ENCODE measurements at regions not wholly inside any gene's neighbourhood (a gene's known extent, or its start where the extent isn't known, plus 50 kb on each side); places are given as distances from the start of the nearest gene placed in this dataset.

DNA sequence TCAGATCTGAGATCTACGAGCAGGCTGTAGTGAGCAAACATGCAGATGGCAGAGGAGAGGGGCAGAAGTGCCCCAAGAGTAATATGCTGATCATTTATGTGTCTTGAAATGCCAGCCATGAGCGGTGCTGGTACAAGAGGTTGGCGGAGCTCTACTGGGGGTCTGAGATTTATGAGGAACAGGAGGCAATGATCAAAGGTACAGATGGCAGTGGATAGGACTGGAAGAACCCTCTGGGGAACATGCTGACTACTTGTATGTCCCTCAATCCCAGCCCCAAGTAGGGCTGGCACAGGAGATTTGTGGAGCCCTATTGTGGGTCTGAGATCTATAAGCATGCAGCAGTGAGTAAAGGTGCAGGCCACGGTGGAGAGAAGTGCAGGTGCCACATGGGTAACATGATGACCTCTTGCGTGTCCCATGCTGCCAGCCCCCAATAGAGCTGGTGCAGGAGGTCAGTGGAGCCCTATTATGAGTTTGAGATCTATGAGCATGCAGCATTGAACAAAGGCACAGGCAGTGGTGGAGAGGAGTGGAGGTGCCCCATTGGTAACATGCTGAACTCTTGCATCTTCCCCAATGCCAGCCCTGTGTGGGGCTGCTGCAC, 97.2 kb upstream of the ZNF678 start:
- no peak overlapping the region for H3K27ac Mint-ChIP-seq
- no peak overlapping the region for H3K4me3 Mint-ChIP-seq
- DNase-seq = no peak

DNA sequence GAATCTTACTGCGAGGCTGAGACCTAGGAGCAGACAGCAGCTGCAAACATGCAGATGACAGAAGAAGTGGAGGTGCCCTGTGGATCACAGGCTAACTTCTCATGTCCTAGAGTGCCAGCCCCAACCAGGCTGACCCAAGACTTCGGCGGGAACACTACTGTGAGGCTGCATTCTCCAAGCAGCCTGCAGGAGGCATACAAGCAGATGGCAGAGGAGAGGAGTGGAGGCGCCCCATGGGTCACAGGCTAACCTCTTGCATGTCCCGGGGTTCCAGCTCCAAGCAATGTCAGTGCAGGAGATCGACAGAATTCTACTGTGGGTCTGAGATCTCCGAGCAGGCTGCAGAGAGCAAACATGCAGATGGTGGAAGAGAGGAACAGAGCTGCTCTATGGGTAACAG, 98.1 kb upstream of the ZNF678 start:
- ATAC-seq (ENCODE audit: low read depth) (no peak), DNase-seq (no peak)
- H3K9me3 Mint-ChIP-seq = no peaks in the 10 kb centered on the region
- H3K27me3 Mint-ChIP-seq = peaks cover 8% of the 10 kb centered on the region
- no peaks in the 10 kb centered on the region for H3K36me3 Mint-ChIP-seq
- POLR2A ChIA-PET = no interaction called here
- H3K4me3 Mint-ChIP-seq = no peak overlapping the region
- H3K27ac Mint-ChIP-seq = no peak overlapping the region
- no peaks in the 10 kb centered on the region for H3K4me1 Mint-ChIP-seq

More for the DNA sequence above, 97.2 kb upstream of the ZNF678 start:
- Mint-ChIP-seq H3K27me3 (peaks cover 6% of the 10 kb centered on the region), H3K9me3 (no peaks in the 10 kb centered on the region), H3K36me3 (no peaks in the 10 kb centered on the region), H3K4me1 (no peaks in the 10 kb centered on the region)
- ATAC-seq (ENCODE audit: low read depth) = no peak
- POLR2A ChIA-PET = no interaction called here

DNA sequence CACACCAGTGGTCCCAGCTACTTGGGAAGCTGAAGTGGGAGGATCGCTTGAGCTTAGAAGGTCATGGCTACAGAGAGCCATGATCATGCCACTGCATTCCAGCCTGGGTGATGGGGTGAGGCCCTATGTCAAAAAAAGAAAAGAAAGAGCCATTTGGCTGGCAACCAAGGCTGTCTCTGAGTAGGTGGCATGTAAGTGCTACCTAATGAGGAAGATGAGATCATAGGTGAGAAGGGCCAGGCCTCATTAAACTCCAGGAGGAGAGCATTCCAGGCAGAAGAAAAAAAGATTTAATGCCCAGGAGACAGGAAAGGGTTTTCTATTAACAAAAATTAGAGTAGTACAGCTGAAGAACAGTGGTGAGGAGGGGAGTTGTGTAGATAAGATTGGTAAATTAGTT, 103.4 kb upstream of the ZNF678 start:
- Mint-ChIP-seq H3K4me3 (no peak overlapping the region), H3K27me3 (peaks cover 9% of the 10 kb centered on the region)
- POLR2A ChIA-PET = no interaction called here

DNA sequence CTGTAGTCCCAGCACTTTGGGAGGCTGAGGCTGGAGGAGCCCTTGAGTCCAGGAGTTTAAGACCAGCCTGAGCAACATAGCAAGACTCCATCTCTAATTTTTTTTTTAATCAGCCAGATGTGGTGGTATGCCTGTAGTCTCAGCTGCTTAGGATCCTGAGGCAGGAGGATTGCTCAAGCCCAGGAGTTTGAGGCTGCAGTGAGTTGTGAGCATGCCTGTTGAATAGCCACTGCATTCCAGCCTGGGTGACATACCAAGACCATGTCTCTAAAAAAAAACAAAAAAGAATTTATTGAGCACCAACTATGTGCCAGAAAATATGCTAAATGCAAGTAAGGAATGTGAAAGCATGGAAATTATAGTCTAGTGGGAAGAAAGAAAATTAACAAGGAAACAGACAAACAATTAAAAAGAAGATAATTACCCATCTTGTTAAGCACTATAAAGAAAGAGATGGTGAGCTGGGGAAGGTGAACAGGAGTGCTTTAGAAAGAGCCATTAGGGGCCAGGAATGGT, 104.0 kb upstream of the ZNF678 start:
- Mint-ChIP-seq H3K9me3 (no peaks in the 10 kb centered on the region), H3K4me3 (no peak overlapping the region), H3K27ac (no peak overlapping the region), H3K4me1 (no peaks in the 10 kb centered on the region), H3K27me3 (peaks cover 15% of the 10 kb centered on the region), H3K36me3 (no peaks in the 10 kb centered on the region)
- ATAC-seq (ENCODE audit: low read depth) (no peak), DNase-seq (no peak)
- POLR2A ChIA-PET = no interaction called here

More for the DNA sequence above, 103.4 kb upstream of the ZNF678 start:
- Mint-ChIP-seq H3K36me3 (no peaks in the 10 kb centered on the region), H3K27ac (no peak overlapping the region), H3K4me1 (no peaks in the 10 kb centered on the region), H3K9me3 (no peaks in the 10 kb centered on the region)
- ATAC-seq (ENCODE audit: low read depth) = no peak
- no peak for DNase-seq

DNA sequence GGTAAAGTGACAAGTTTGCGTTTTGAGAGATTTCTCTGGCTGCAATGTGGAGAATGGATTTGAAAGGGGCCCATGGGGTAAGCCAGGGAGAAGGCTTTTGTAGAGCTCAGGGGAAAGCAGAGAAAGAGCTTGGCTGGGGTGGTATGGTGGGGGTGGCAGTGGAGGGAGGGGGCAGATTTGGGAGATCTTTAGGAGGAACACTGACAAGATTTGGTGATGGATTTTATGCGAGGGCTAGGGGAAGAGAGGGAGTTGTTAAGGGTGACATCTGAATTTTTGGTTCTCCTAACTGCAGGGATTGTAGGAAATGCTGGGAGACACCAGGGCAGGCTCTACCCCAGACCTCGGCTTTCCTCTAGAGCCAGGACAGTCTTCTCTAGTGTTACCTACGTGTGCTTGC, 108.7 kb upstream of the ZNF678 start:
- POLR2A ChIA-PET = no interaction called here

DNA sequence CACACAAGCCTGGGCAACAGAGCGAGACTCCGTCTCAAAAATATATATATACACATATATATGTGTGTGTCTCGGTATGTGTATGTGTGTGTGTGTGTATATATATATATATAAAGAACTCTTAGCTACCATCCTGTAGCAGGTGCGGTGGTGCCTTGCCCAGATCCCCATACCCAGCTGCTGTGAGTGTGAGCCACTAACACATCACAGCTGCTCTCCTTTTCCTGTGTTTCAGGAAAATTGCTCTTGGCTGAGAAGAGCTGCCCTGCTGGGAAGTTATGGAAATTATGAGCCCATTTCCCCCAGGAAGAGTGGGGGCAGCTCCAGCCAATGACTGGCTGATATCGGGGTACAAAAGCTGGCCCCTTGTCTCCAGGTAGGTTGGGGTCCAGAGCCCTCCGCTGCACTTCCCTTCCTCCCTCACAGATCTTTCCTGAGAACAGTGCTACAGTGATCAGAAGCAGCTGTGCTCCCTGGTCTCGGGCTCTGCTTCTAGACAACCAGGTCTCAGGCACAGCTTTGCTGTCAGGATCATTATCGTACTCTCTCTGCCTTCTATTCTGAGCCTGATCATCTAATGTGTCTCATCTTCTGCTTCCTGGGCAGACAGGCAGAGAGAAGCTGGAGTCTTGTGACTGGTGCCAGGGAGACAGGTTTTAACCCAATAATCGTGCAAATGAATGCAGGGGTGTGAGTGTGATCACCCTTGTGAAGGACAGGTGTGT, 109.6 kb upstream of the ZNF678 start:
- Mint-ChIP-seq H3K27me3 (peaks cover 11% of the 10 kb centered on the region), H3K4me3 (no peak overlapping the region), H3K9me3 (no peaks in the 10 kb centered on the region), H3K27ac (no peak overlapping the region), H3K4me1 (peaks cover 2% of the 10 kb centered on the region), H3K36me3 (no peaks in the 10 kb centered on the region)
- no peak for ATAC-seq (ENCODE audit: low read depth)
- no peak for DNase-seq
- POLR2A ChIA-PET = no interaction called here

More for the DNA sequence above, 108.7 kb upstream of the ZNF678 start:
- Mint-ChIP-seq H3K27ac (no peak overlapping the region), H3K9me3 (no peaks in the 10 kb centered on the region), H3K27me3 (peaks cover 11% of the 10 kb centered on the region), H3K4me1 (no peaks in the 10 kb centered on the region), H3K4me3 (no peak overlapping the region), H3K36me3 (no peaks in the 10 kb centered on the region)
- DNase-seq (no peak), ATAC-seq (ENCODE audit: low read depth) (no peak)

DNA sequence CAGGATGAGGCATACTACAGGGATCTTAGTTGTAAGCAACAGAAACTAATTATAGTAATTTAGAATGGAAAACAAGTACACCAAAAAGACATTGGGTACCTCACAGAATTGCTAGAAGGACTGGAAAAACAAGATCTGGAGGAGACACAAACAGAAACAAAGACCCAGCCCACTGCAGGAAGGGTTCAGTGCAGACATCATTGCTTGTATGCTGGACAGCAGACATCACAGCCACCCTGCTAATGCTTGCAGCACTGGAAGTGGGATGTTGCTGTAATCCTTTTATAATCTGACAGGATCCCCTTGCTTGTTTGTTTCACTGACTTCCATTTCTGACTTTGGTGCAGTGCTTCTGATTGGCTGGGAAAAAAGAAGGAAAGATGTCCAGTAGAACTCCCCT, 111.4 kb upstream of the ZNF678 start:
- peaks cover 13% of the 10 kb centered on the region for H3K27me3 Mint-ChIP-seq
- no peaks in the 10 kb centered on the region for H3K9me3 Mint-ChIP-seq
- peaks cover 2% of the 10 kb centered on the region for H3K4me1 Mint-ChIP-seq
- DNase-seq = no peak
- H3K4me3 Mint-ChIP-seq = no peak overlapping the region
- H3K27ac Mint-ChIP-seq = no peak overlapping the region
- no peak for ATAC-seq (ENCODE audit: low read depth)
- POLR2A ChIA-PET = no interaction called here
- H3K36me3 Mint-ChIP-seq = no peaks in the 10 kb centered on the region

DNA sequence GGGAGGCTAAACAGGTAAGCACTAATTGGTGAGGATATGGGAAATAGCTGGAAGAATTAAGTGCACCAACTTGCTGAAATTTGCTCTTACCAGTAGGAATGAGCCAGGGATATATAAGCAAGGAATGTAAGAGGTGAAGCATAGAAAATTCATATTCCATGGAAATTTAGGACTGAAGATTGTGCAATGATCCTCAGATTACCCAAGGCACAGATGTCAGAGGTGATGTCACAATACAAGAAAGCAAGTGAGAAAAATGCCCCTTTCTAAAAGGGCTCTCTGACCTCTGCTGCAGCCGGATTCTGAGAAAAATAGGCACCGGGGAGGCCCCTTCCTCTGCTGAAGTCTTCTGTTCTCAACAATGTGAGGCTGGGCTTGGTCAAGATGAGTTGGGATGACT, 112.3 kb upstream of the ZNF678 start:
- Mint-ChIP-seq H3K9me3 (no peaks in the 10 kb centered on the region), H3K27ac (no peak overlapping the region), H3K4me1 (peaks cover 2% of the 10 kb centered on the region), H3K4me3 (no peak overlapping the region), H3K27me3 (peaks cover 12% of the 10 kb centered on the region), H3K36me3 (no peaks in the 10 kb centered on the region)
- ATAC-seq (ENCODE audit: low read depth) (no peak), DNase-seq (no peak)
- POLR2A ChIA-PET = no interaction called here

DNA sequence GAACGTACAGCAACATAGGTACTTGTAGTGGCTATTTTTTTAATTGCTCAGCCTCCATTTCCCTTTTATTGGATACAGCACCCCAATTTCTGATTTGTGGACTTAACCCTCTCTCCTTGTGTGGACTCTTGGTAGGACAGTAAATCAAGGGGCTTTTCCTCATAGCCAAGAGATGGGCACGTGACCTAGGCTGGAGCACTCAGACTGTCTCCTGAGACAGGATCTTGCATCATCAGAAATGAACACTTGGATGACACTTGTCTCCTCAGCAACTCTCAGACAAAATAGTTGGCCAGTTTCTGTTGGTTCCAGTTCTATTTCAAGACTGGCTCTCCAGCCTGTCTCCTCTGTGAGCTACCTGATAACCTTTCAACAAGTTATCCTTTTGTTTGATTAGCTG, 112.9 kb upstream of the ZNF678 start:
- no peak for ATAC-seq (ENCODE audit: low read depth)

DNA sequence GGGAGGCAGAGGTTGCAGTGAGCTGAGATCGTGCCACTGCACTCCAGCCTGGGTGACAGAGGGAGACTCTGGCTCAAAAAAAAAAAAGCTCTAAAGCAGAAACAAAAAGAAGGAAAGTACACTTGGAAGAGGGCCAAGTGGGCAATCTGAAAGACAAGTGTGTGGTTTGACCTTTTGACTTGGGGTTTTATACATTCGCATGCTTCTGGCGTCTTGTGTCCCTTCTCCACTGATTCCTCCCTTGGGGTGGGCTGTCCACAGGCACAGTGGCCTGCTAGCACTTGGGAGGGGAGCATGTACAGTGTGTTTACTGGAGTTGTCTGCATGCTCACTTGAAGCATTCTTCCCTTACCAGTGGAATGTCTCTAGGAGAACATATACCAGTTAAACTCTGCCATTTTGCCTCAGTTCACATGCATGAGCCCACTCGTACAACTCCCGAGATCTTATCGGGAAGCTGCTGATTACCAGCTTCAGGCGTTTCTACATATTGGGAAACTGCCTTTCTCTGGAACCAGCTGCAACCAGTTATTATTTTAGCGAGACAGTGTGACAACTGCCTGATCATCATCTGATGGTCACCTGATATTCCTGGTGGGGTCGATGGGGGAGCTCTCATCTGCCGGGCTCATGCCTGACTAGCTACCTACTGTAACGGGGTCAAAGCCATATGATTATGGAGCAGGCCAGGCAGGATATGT, 113.5 kb upstream of the ZNF678 start:
- no peak overlapping the region for H3K4me3 Mint-ChIP-seq
- H3K36me3 Mint-ChIP-seq = no peaks in the 10 kb centered on the region
- POLR2A ChIA-PET = no interaction called here
- H3K9me3 Mint-ChIP-seq = no peaks in the 10 kb centered on the region
- no peak for ATAC-seq (ENCODE audit: low read depth)
- H3K27ac Mint-ChIP-seq = no peak overlapping the region
- peaks cover 10% of the 10 kb centered on the region for H3K27me3 Mint-ChIP-seq
- no peak for DNase-seq
- peaks cover 2% of the 10 kb centered on the region for H3K4me1 Mint-ChIP-seq

More for the DNA sequence above, 112.9 kb upstream of the ZNF678 start:
- H3K9me3 Mint-ChIP-seq = no peaks in the 10 kb centered on the region
- H3K4me1 Mint-ChIP-seq = peaks cover 2% of the 10 kb centered on the region
- H3K27ac Mint-ChIP-seq = no peak overlapping the region
- POLR2A ChIA-PET = no interaction called here
- H3K27me3 Mint-ChIP-seq = peaks cover 12% of the 10 kb centered on the region
- H3K36me3 Mint-ChIP-seq = no peaks in the 10 kb centered on the region
- no peak overlapping the region for H3K4me3 Mint-ChIP-seq
- DNase-seq = no peak

DNA sequence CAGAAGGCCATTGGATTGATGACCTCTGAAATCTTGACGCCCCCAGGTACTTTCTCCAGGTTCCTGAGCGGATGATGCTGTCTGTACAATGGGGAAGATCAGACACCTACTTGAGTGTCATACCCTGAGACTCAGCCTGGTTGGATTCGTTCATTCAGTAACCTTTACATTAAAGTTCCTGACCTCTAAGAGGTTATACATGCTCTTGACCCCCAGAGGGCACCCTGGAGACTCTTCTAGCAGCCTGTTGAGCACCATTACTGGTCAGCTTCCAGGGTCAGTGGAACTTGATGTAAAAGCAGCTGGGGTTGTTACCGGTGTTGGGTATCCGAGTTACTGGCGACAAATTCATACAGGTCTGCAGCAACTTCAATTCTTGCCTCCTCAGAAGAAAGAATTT, 114.3 kb upstream of the ZNF678 start:
- Mint-ChIP-seq H3K27ac (no peak overlapping the region), H3K4me1 (peaks cover 2% of the 10 kb centered on the region), H3K36me3 (no peaks in the 10 kb centered on the region), H3K4me3 (no peak overlapping the region), H3K9me3 (no peaks in the 10 kb centered on the region), H3K27me3 (peaks cover 5% of the 10 kb centered on the region)
- no peak for ATAC-seq (ENCODE audit: low read depth)
- POLR2A ChIA-PET = no interaction called here
- no peak for DNase-seq

DNA sequence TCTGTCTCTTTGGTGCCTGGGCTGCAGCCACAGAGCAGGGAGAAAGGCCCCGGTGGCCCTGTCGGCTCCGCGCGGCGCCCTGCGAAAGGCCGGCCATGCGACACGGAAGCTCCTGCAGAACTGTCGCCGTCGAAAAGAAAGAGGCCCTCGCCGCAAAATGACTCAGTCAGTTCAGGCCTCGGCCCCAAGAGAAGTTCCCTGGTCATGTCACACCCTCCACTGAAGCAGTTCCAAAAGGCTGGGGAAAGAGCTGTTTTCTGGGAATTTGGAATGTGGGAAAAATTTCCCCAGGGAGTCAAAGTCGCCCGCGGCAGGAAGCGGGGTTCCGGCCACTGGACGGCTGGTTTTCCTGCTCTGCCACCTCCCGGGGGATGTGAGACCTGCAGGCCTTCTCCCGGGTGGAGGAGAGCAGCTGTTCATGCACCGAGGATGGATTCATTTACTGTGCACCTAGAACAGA, 115.8 kb upstream of the ZNF678 start:
- ATAC-seq (ENCODE audit: low read depth) = no peak
- POLR2A ChIA-PET = interaction anchor here (0.6 kb wide), 1 partner anchor 509 kb away, joined by 3 read pairs; no protein-coding TSS in a partner anchor
- Mint-ChIP-seq H3K4me3 (no peak overlapping the region), H3K36me3 (no peaks in the 10 kb centered on the region), H3K4me1 (peaks cover 2% of the 10 kb centered on the region), H3K27me3 (peaks cover 5% of the 10 kb centered on the region), H3K9me3 (no peaks in the 10 kb centered on the region), H3K27ac (no peak overlapping the region)
- no peak for DNase-seq

DNA sequence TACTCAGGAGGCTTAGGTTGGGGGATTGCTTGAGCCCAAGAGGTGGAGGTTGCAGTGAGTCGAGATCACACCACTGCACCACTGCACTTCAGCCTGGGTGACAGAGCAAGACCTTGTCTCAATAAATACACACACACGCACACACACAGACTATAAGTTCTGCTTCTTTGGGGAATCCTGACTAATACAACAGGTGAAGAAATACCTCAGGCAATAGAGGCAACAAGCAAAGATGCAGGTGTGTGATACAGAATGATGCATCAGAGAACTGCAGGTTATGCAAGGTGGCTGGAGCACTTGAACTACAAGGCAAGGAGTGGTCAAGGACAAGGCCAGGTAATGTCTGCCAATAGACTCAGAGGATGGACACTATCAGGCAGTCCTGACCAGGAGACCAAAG, 117.6 kb upstream of the ZNF678 start:
- POLR2A ChIA-PET = no interaction called here
- Mint-ChIP-seq H3K9me3 (no peaks in the 10 kb centered on the region), H3K4me1 (peaks cover 2% of the 10 kb centered on the region), H3K27me3 (peaks cover 6% of the 10 kb centered on the region), H3K4me3 (no peak overlapping the region), H3K27ac (no peak overlapping the region), H3K36me3 (no peaks in the 10 kb centered on the region)
- DNase-seq (no peak), ATAC-seq (ENCODE audit: low read depth) (no peak)
